Upper lobe of left lung (tissue), 6 donors: ENCODE measurements at regions not wholly inside any gene's neighbourhood (a gene's known extent, or its start where the extent isn't known, plus 50 kb on each side); places are given as distances from the start of the nearest gene placed in this dataset.

Source experiments
- ATAC-seq, 2 donors: fragments of 200-7000 bp; cut with Tn5 transposase; one replicate each; pipeline ENCODE4 v1.9.1; 2022; ENCODE audit warnings: mild to moderate bottlenecking in 2 of 2, moderate library complexity in 2 of 2; ENCODE audit not compliant: low FRiP score in 2 of 2
- DNase-seq, 2 donors: peaks; one replicate each; pipeline ENCODE4 v3.0.0-alpha.2; 2019 to 2020
- H3K27ac ChIP-seq, 4 donors: fragments of 200-600 bp; sonication (generic); one replicate each; pipeline ENCODE4 v1.5.1; 2016 to 2019
- H3K27me3 ChIP-seq, 4 donors: fragments of 200-600 bp; sonication (generic); one replicate each; pipeline ENCODE4 v1.5.1; 2017 to 2019
- H3K36me3 ChIP-seq, 4 donors: fragments of 200-600 bp; sonication (generic); one replicate each; pipeline ENCODE4 v1.5.1; 2016 to 2019
- H3K4me1 ChIP-seq, 4 donors: fragments of 200-600 bp; sonication (generic); one replicate each; pipeline ENCODE4 v1.5.1; 2018 to 2019
- H3K4me3 ChIP-seq, 4 donors: fragments of 200-600 bp; sonication (generic); one replicate each; pipeline ENCODE4 v1.5.1; 2017 to 2019; ENCODE audit warnings: mild to moderate bottlenecking in 2 of 4, moderate library complexity in 1 of 4
- H3K9me3 ChIP-seq, 4 donors: fragments of 200-600 bp; sonication (generic); one replicate each; pipeline ENCODE4 v1.5.1; 2018 to 2019
- EP300 ChIP-seq, 4 donors: sonication (generic); formaldehyde crosslinking; IDR thresholded peaks; one replicate each; pipeline ENCODE4 v1.5.1; 2017; ENCODE audit warnings: antibody characterized with exemption in 4 of 4, control low read depth in 2 of 4
- POLR2A ChIP-seq, 4 donors: fragments of 450-650 bp; IDR thresholded peaks; one replicate each; pipeline ENCODE4 v1.5.1; 2016 to 2017; ENCODE audit warnings: antibody characterized with exemption in 4 of 4, mild to moderate bottlenecking in 2 of 4
- POLR2AphosphoS5 ChIP-seq, 2 donors: sonication (generic); formaldehyde crosslinking; IDR thresholded peaks; one replicate each; pipeline ENCODE4 v1.5.1; 2017; ENCODE audit warnings: antibody characterized with exemption in 2 of 2
- WGBS, 2 donors: methylation state at CpG; one replicate each; pipeline ENCODE4 v1.1.5; 2017 to 2018; 5-methylcytosine and 5-hydroxymethylcytosine counted together
- TF ChIP-seq, protein P1 (sequence below), 6 experiments: fragments of 450-650 bp in 4 of 6; fragments of 200-600 bp in 2 of 6; sonication (generic) in 2 of 6; IDR thresholded peaks; one replicate each; pipeline ENCODE4 v1.5.1; 2016 to 2019; ENCODE audit warnings: antibody characterized with exemption in 6 of 6
- donor health status: DM: no; HTN: no; CAD: no; lungs with moderate emphysema.
- donor health status: DM: no; HTN: yes; CAD: no; lungs with severe emphysema.

DNA sequence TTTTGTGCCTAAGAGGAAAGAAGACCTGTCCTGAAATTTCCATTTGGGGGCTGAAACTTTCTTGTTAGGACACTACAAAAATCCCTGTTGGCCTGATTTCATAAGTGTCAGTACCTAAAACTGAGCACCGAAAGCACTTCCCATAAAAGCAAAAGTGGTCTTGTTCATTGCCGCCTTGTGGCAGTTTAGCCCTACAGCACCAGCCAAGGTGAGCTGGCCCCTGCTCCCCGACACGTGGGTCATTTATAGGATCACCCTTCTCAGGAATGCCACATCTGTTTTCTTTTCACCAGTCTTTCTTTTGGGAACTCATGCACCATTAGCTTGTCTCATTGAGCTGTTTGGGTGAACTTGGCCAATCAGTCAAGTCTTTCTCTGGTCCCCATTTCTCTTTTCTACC, 155.8 kb upstream of the KAZN start:
- no peaks in the 10 kb centered on the region for H3K36me3 ChIP-seq
- ATAC-seq = no peak
- no peaks in the 10 kb centered on the region for H3K4me1 ChIP-seq
- no peak for DNase-seq
- WGBS, 2 donors = 83 to 87% methylated on average over 4 of the region's 4 CpGs
- no peak for TF ChIP-seq POLR2AphosphoS5 (IDR thresholded peaks at IDR 0.05)
- TF ChIP-seq, protein P1, sequence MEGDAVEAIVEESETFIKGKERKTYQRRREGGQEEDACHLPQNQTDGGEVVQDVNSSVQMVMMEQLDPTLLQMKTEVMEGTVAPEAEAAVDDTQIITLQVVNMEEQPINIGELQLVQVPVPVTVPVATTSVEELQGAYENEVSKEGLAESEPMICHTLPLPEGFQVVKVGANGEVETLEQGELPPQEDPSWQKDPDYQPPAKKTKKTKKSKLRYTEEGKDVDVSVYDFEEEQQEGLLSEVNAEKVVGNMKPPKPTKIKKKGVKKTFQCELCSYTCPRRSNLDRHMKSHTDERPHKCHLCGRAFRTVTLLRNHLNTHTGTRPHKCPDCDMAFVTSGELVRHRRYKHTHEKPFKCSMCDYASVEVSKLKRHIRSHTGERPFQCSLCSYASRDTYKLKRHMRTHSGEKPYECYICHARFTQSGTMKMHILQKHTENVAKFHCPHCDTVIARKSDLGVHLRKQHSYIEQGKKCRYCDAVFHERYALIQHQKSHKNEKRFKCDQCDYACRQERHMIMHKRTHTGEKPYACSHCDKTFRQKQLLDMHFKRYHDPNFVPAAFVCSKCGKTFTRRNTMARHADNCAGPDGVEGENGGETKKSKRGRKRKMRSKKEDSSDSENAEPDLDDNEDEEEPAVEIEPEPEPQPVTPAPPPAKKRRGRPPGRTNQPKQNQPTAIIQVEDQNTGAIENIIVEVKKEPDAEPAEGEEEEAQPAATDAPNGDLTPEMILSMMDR (IDR thresholded peaks at IDR 0.05) = no peak
- no peak for TF ChIP-seq EP300 (IDR thresholded peaks at IDR 0.05)
- no peak for TF ChIP-seq POLR2A (IDR thresholded peaks at IDR 0.05)
- no peaks in the 10 kb centered on the region for H3K27me3 ChIP-seq
- no peak overlapping the region for H3K4me3 ChIP-seq
- H3K27ac ChIP-seq = no peak overlapping the region
- H3K9me3 ChIP-seq = no peaks in the 10 kb centered on the region

DNA sequence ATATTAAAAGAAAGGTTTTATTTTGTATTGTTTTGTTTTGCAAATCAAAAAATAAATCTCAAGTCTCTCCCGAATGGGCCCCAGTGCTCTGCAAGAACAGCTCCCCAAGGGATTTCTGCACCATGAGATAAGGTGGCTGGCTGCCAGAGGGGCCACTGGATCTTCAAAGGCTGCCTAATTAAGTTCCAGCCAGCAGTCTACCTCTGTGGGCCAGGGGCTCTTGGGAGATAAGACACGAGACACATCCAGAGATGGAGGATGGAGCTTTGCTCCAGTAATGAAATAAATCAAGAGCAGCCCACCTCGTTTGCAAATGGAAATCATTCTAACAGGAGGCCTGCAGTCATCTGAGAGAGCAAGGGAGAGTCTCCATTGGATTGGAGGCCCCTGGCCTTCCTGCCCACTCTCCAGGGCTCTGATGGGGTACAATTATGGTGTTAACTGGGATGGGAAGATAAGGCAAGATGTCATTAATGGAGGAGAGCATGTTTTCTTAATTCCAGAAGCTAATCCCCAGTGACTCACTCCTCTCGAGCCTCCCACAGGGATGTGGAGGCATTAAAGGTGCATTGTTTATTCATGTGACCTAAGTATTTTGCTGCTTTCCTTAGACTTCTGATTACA, 155.2 kb upstream of the KAZN start:
- H3K4me1 ChIP-seq = no peaks in the 10 kb centered on the region
- 50 to 52% methylated on average over 4 of the region's 4 CpGs for WGBS, 2 donors
- H3K9me3 ChIP-seq = no peaks in the 10 kb centered on the region
- DNase-seq (no peak), ATAC-seq (no peak)
- no peaks in the 10 kb centered on the region for H3K27me3 ChIP-seq
- no peak overlapping the region for H3K4me3 ChIP-seq
- no peak overlapping the region for H3K27ac ChIP-seq
- TF ChIP-seq POLR2A (IDR thresholded peaks at IDR 0.05) (no peak), EP300 (IDR thresholded peaks at IDR 0.05) (no peak), POLR2AphosphoS5 (IDR thresholded peaks at IDR 0.05) (no peak)
- TF ChIP-seq, protein P1 (IDR thresholded peaks at IDR 0.05) = no peak
- no peaks in the 10 kb centered on the region for H3K36me3 ChIP-seq

DNA sequence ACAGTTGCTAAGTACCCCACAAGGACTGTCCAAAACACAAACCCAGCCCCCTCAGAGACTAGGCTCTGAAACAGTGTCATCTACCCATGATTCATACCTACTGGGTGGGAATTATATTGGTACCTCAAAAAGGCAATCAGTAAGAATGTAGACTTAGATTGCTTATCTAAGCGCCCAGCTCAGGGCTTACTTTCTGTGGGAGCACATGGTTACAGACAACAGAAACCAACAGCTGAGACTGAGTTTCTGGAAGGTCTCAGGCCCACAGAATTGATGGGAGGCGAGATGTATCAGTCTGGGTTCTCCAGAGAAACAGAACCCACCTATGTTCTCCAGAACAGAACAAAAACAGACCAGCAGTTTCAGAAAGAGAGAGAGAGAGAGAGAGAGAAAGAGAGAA, 147.3 kb upstream of the KAZN start:
- Histone ChIP-seq H3K36me3 (no peaks in the 10 kb centered on the region), H3K27ac (no peak overlapping the region), H3K9me3 (no peaks in the 10 kb centered on the region), H3K4me3 (no peak overlapping the region), H3K27me3 (no peaks in the 10 kb centered on the region), H3K4me1 (no peaks in the 10 kb centered on the region)
- 77 to 83% methylated on average over 2 of the region's 2 CpGs for WGBS, 2 donors
- DNase-seq = no peak
- TF ChIP-seq POLR2A (IDR thresholded peaks at IDR 0.05) = no peak
- TF ChIP-seq EP300 (IDR thresholded peaks at IDR 0.05) = no peak
- TF ChIP-seq, protein P1 (IDR thresholded peaks at IDR 0.05) = no peak
- no peak for TF ChIP-seq POLR2AphosphoS5 (IDR thresholded peaks at IDR 0.05)
- no peak for ATAC-seq

DNA sequence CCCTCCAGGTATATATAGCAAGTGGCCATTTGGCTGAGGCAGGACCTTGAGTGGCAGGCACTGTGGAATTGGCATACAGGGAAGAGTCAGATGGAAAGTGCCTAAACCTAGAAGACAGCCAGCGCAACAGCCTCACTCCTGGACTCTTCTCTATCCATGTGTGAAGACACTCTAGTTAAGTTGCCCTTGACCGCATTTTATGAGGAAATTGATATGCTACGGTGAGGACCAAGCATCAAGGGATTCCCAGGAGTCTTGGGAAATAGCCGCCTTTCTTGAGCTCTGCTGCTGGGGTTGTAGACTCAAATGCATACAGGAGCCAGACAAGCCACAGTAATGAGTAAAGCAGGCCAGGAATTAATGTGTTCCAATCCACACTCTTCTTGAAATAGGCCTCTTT, 145.9 kb upstream of the KAZN start:
- H3K27me3 ChIP-seq = no peaks in the 10 kb centered on the region
- H3K27ac ChIP-seq = no peak overlapping the region
- ATAC-seq (no peak), DNase-seq (no peak)
- WGBS, 2 donors = 94% methylated on average over 4 of the region's 4 CpGs
- H3K4me3 ChIP-seq = no peak overlapping the region
- TF ChIP-seq POLR2AphosphoS5 (IDR thresholded peaks at IDR 0.05) = no peak
- no peak for TF ChIP-seq POLR2A (IDR thresholded peaks at IDR 0.05)
- TF ChIP-seq, protein P1 (IDR thresholded peaks at IDR 0.05) = no peak
- TF ChIP-seq EP300 (IDR thresholded peaks at IDR 0.05) = no peak
- no peaks in the 10 kb centered on the region for H3K36me3 ChIP-seq
- no peaks in the 10 kb centered on the region for H3K4me1 ChIP-seq
- H3K9me3 ChIP-seq = no peaks in the 10 kb centered on the region

DNA sequence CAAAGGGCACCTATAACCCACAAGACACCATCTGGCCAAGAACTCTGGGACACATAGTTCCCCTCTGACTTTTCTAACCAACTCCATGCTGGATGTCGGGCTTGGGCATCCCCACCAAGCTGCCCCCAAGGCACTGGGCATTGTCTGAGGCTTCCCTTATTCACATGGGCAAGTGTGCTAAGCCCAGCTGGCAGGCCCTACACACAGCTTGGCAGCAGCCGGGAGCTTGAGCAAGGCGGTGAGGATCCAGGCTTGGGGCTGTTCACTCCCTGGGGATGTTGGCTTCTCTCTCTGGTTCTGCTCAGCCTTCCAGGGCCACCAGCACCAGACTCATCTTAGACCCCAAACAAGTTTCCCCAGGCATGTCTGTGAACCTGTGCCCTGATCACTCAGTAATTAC, 138.3 kb upstream of the KAZN start:
- Histone ChIP-seq H3K4me3 (no peak overlapping the region), H3K27ac (no peak overlapping the region), H3K36me3 (no peaks in the 10 kb centered on the region), H3K9me3 (no peaks in the 10 kb centered on the region), H3K27me3 (no peaks in the 10 kb centered on the region), H3K4me1 (no peaks in the 10 kb centered on the region)
- DNase-seq = no peak
- ATAC-seq = no peak
- WGBS, 2 donors = 83 to 93% methylated on average over 1 to 3 of the region's 3 CpGs
- no peak for TF ChIP-seq EP300 (IDR thresholded peaks at IDR 0.05)
- TF ChIP-seq POLR2A (IDR thresholded peaks at IDR 0.05) = no peak
